H9 (cell line): ENCODE measurements at regions not wholly inside any gene's neighbourhood (a gene's known extent, or its start where the extent isn't known, plus 50 kb on each side); places are given as distances from the start of the nearest gene placed in this dataset.

Experiments used
- DNase-seq: peaks from one replicate; pipeline ENCODE4 v3.0.0-alpha.2; 2017
- H2AFZ ChIP-seq: one replicate; pipeline ENCODE4 v1.6.1; 2013; ENCODE audit warnings: mild to moderate bottlenecking, low read length, control low read depth, moderate library complexity
- H2AK5ac ChIP-seq: 2 replicates; pipeline ENCODE4 v1.6.1; 2013; ENCODE audit warnings: low read length, control low read depth, mixed read lengths; ENCODE audit not compliant: insufficient read length
- H2BK120ac ChIP-seq: one replicate; pipeline ENCODE4 v1.6.1; 2013; ENCODE audit warnings: low read depth, mild to moderate bottlenecking, low read length, control low read depth, inconsistent platforms; ENCODE audit not compliant: poor library complexity, severe bottlenecking
- H2BK12ac ChIP-seq: 2 replicates; pipeline ENCODE4 v1.6.1; 2013; ENCODE audit warnings: low read length, control low read depth, mixed read lengths, low read depth; ENCODE audit not compliant: insufficient read length
- H2BK15ac ChIP-seq: 2 replicates; pipeline ENCODE4 v1.6.1; 2013; ENCODE audit warnings: low read depth, low read length, control low read depth
- H2BK20ac ChIP-seq: one replicate; pipeline ENCODE4 v1.6.1; 2013; ENCODE audit warnings: low read depth, mild to moderate bottlenecking, low read length, control low read depth, inconsistent platforms; ENCODE audit not compliant: poor library complexity, severe bottlenecking
- H2BK5ac ChIP-seq: 2 replicates; pipeline ENCODE4 v1.6.1; 2013; ENCODE audit warnings: low read length, control low read depth, mixed read lengths; ENCODE audit not compliant: insufficient read length
- H3K14ac ChIP-seq: 2 replicates; pipeline ENCODE4 v1.6.1; 2013; ENCODE audit warnings: low read length, control low read depth; ENCODE audit not compliant: insufficient read depth
- H3K18ac ChIP-seq: 2 replicates; pipeline ENCODE4 v1.6.1; 2013; ENCODE audit warnings: low read depth, mild to moderate bottlenecking, mixed read lengths, low read length, control low read depth; ENCODE audit not compliant: insufficient read length
- H3K23ac ChIP-seq: 2 replicates; pipeline ENCODE4 v1.6.1; 2013; ENCODE audit warnings: low read length, control low read depth, mixed read lengths, low read depth; ENCODE audit not compliant: insufficient read length
- H3K23me2 ChIP-seq: 2 replicates; pipeline ENCODE4 v1.6.1; 2013; ENCODE audit warnings: low read depth, mild to moderate bottlenecking, mixed read lengths, low read length, control low read depth; ENCODE audit not compliant: insufficient read length, poor library complexity, severe bottlenecking
- H3K27ac ChIP-seq: 2 replicates; pipeline ENCODE4 v1.5.1; 2013; ENCODE audit warnings: low read length, control low read depth, mixed read lengths, low read depth; ENCODE audit not compliant: insufficient read length
- H3K27me3 ChIP-seq: 2 replicates; pipeline ENCODE4 v1.6.1; 2013; ENCODE audit warnings: low read length, control low read depth, inconsistent platforms; ENCODE audit not compliant: insufficient read depth
- H3K4ac ChIP-seq: 2 replicates; pipeline ENCODE4 v1.6.1; 2013; ENCODE audit warnings: low read depth, mild to moderate bottlenecking, control low read depth, inconsistent platforms, low read length, moderate library complexity
- H3K4me1 ChIP-seq: 2 replicates; pipeline ENCODE4 v1.6.1; 2013; ENCODE audit warnings: low read length, control low read depth, inconsistent platforms; ENCODE audit not compliant: insufficient read depth
- H3K4me2 ChIP-seq: 2 replicates; pipeline ENCODE4 v1.6.1; 2013; ENCODE audit warnings: low read length, control low read depth, mixed read lengths; ENCODE audit not compliant: insufficient read length, insufficient read depth
- H3K56ac ChIP-seq: 2 replicates; pipeline ENCODE4 v1.6.1; 2013; ENCODE audit warnings: low read depth, mild to moderate bottlenecking, mixed read lengths, low read length, control low read depth; ENCODE audit not compliant: insufficient read length
- H3K79me1 ChIP-seq: 2 replicates; pipeline ENCODE4 v1.6.1; 2013; ENCODE audit warnings: low read depth, mild to moderate bottlenecking, moderate library complexity, low read length, control low read depth, inconsistent platforms; ENCODE audit not compliant: insufficient read depth, poor library complexity, severe bottlenecking
- H3K79me2 ChIP-seq: 2 replicates; pipeline ENCODE4 v1.6.1; 2013; ENCODE audit warnings: low read length, control low read depth, inconsistent platforms; ENCODE audit not compliant: insufficient read depth
- H3K9ac ChIP-seq: 2 replicates; pipeline ENCODE4 v1.6.1; 2013; ENCODE audit warnings: low read length, control low read depth, mixed read lengths; ENCODE audit not compliant: insufficient read length; ENCODE audit errors: extremely low read depth
- H3K9me3 ChIP-seq: one replicate; pipeline ENCODE4 v1.6.1; 2013; ENCODE audit warnings: low read depth, low read length, inconsistent platforms; ENCODE audit not compliant: control insufficient read depth
- H3T11ph ChIP-seq: one replicate; pipeline ENCODE4 v1.6.1; 2013; ENCODE audit warnings: mild to moderate bottlenecking, low read length, control low read depth, inconsistent platforms
- H4K20me1 ChIP-seq: one replicate; pipeline ENCODE4 v1.6.1; 2013; ENCODE audit not compliant: control insufficient read depth, insufficient read length, insufficient read depth
- H4K5ac ChIP-seq: 2 replicates; pipeline ENCODE4 v1.6.1; 2013; ENCODE audit warnings: low read depth, mild to moderate bottlenecking, mixed read lengths, low read length, control low read depth; ENCODE audit not compliant: insufficient read length
- H4K8ac ChIP-seq: replicated peaks from 2 replicates; pipeline ENCODE4 v1.6.1; 2013; ENCODE audit warnings: low read length, control low read depth, mixed read lengths, low read depth; ENCODE audit not compliant: insufficient read length
- H4K91ac ChIP-seq: 2 replicates; pipeline ENCODE4 v1.6.1; 2013; ENCODE audit warnings: low read depth, mild to moderate bottlenecking, moderate library complexity, mixed read lengths, low read length, control low read depth; ENCODE audit not compliant: insufficient read length
- H3K27ac Mint-ChIP-seq, 3 experiments: 2 replicates in 2 of 3; 3 replicates in 1 of 3; pipeline ENCODE4 v1.8.0; 2020 to 2021; ENCODE audit warnings: mixed read lengths in 3 of 3, mild to moderate bottlenecking in 1 of 3, moderate library complexity in 1 of 3
- H3K27me3 Mint-ChIP-seq: 2 replicates; pipeline ENCODE4 v1.8.0; 2021; ENCODE audit warnings: low read depth, mild to moderate bottlenecking, moderate library complexity, mixed read lengths
- H3K36me3 Mint-ChIP-seq, 3 experiments: 2 replicates in 2 of 3; 3 replicates in 1 of 3; pipeline ENCODE4 v1.8.0; 2020 to 2021; ENCODE audit warnings: low read depth in 3 of 3, mixed read lengths in 3 of 3; ENCODE audit not compliant: insufficient read depth in 1 of 3
- H3K4me1 Mint-ChIP-seq, 2 experiments: 2 replicates each; pipeline ENCODE4 v1.8.0; 2020; ENCODE audit warnings: mixed read lengths in 2 of 2
- H3K4me3 Mint-ChIP-seq, 2 experiments: 2 replicates in 1 of 2; 3 replicates in 1 of 2; pipeline ENCODE4 v1.8.0; 2020 to 2021; ENCODE audit warnings: mild to moderate bottlenecking in 2 of 2, mixed read lengths in 2 of 2, moderate library complexity in 1 of 2
- H3K9me3 Mint-ChIP-seq, 2 experiments: 2 replicates in 1 of 2; 3 replicates in 1 of 2; pipeline ENCODE4 v1.8.0; 2020; ENCODE audit warnings: mild to moderate bottlenecking in 2 of 2, mixed read lengths in 2 of 2, moderate library complexity in 1 of 2
- CTCF ChIP-seq: fragments of 200-600 bp; sonication (generic); conservative IDR thresholded peaks from 3 replicates; pipeline ENCODE4 v1.8.0; 2021; ENCODE audit warnings: antibody characterized with exemption, mild to moderate bottlenecking
- WGBS: extraction: QIAGEN DNeasy Blood & Tissue Kit; methylation state at CpG from one replicate; pipeline ENCODE4 v1.1.7; 2013; ENCODE audit warnings: missing lambda C conversion rate, low lambda C conversion rate, mixed read lengths; ENCODE audit not compliant: insufficient read length; ENCODE audit errors: extremely low coverage; 5-methylcytosine and 5-hydroxymethylcytosine counted together

DNA sequence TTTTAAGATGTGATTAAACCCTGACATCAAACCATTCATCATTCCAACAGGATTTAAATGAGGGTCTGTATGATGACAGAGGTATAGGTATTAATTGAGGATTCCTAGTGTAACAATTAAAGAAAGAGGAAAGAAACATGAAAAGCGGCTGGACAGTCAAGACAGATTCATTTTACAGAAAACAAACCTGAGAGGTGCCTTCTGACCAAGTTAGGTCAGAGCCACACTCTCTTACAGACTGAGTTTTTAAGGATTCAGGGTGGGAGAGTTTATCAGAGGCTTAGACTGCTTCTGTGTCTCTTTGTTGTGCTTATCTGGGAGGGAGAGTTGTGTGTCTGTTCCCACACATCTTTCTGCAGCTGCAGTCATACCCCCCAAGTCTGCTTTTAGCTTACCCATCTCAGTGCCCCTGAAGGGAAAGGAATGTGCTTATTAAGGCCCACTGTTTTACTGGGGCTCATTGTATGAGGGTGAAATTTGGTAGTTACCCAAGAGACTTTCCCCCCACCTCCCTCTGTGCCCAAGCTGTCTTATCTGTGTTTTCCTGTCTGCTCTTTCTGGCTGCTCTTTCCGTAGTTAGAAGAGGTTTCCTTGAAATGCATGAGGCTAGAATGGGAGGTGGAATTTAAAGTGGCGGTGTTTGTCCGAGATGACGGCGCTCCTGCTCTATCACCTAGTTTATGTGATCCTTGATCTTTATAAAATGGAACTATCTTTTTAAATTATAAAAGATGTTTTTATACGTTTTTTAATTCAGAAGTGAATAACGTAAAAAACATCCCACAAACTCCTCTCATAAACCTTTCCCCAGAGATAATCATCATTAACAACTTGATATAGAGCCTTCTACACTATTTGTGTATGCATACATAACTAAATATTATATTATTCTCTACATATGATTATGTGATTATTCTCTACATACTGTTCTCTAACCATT lies 96.0 kb upstream of the TNFSF4 start:
- Histone ChIP-seq H3K4me2 (peak overlapping the region; percentile 30), H4K8ac (no peak overlapping the region), H2BK120ac (no peak overlapping the region), H3T11ph (no peak overlapping the region), H3K79me1 (no peaks in the 10 kb centered on the region), H3K4me1 (no peaks in the 10 kb centered on the region), H3K27me3 (no peaks in the 10 kb centered on the region), H3K27ac (no peak overlapping the region), H4K20me1 (no peaks in the 10 kb centered on the region), H3K18ac (no peak overlapping the region), H2AK5ac (no peak overlapping the region), H3K9ac (no peak overlapping the region), H3K23ac (no peak overlapping the region), H3K79me2 (no peaks in the 10 kb centered on the region), H4K91ac (no peak overlapping the region), H3K14ac (peak overlapping the region; percentile 40; the same call in 1 of the 2 replicates), H2AFZ (no peak overlapping the region), H2BK20ac (no peak overlapping the region), H3K56ac (no peak overlapping the region), H4K5ac (no peak overlapping the region), H2BK5ac (no peak overlapping the region), H3K9me3 (no peaks in the 10 kb centered on the region), H2BK15ac (no peak overlapping the region), H2BK12ac (no peak overlapping the region), H3K4ac (no peak overlapping the region), H3K23me2 (no peaks in the 10 kb centered on the region)
- no peak for DNase-seq
- no peaks in the 10 kb centered on the region for H3K9me3 Mint-ChIP-seq
- WGBS: no CpG with 5 or more reads among the region's 8 CpGs
- no peaks in the 10 kb centered on the region for H3K27me3 Mint-ChIP-seq
- H3K4me3 Mint-ChIP-seq: no peak overlapping the region; a peak in 1 of 5 replicates
- TF ChIP-seq CTCF: no peak
- H3K27ac Mint-ChIP-seq: peak overlapping the region in 2 of 3 experiments; percentile 40 to 73; a peak in 5 of 7 replicates
- no peaks in the 10 kb centered on the region for H3K36me3 Mint-ChIP-seq
- H3K4me1 Mint-ChIP-seq: peaks cover 16% of the 10 kb centered on the region in 2 experiments
